NCI-H345 treated with DMSO at 0.1 percent for 48 hours (cell line): ENCODE measurements at regions not wholly inside any gene's neighbourhood (a gene's known extent, or its start where the extent isn't known, plus 50 kb on each side); places are given as distances from the start of the nearest gene placed in this dataset.

ENCODE experiments used
- DNase-seq: peaks from one replicate; lab custom pipeline; 2025; ENCODE audit not compliant: unreplicated experiment; lab: John Stamatoyannopoulos, UW

DNA sequence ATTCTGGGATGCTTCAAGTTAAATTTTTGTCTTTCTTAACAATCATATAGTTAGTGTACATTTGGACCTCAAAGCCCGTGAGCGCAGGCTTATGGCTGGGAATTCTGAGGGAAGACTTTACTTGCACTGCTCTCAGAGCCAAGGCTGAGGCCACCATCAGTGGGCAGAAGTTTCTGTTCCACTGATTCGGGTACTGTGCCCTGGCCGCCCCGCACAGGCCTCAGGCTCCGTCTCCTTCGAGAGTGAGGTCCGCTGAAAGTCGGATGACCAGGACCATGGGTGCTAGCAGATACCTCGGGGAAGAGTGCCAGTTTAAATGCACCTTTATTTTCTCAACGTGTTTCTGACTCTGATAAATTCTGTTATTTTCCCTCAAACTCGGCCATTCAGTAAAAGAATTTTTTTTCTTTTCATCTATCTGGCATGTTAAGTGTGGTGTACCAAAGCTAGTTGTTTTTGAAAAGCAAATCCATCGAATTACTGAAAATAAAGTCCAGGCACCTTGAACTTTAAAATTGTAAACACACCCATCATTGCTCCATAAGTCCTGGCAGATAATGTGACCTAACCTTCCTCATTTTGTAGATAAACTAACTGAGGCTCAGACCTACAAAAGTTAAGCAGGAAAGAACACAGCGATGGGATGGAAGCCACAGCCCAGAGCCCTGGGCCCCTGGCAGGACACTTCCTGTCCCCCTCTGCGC is 126.7 kb downstream of the SOX1 start:
- no peak for DNase-seq

DNA sequence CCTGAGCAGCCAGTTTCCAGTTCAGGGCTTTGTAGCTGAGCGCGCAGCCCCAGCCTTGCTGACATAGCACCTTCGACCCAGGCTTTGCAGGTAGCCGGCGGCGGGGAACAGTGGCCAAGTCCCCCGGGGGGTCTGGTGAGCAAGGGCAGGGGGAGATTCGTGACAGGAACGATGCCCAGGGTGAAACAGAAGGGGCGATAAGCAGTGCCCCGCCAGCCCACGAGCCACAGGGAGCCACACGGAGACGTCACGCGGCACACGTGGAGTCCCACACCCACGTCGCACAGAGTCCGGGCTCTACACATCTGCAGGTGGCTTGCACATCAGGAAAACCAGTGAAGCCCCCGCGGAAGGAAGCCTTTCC is 127.2 kb downstream of the SOX1 start:
- DNase-seq, result no peak

DNA sequence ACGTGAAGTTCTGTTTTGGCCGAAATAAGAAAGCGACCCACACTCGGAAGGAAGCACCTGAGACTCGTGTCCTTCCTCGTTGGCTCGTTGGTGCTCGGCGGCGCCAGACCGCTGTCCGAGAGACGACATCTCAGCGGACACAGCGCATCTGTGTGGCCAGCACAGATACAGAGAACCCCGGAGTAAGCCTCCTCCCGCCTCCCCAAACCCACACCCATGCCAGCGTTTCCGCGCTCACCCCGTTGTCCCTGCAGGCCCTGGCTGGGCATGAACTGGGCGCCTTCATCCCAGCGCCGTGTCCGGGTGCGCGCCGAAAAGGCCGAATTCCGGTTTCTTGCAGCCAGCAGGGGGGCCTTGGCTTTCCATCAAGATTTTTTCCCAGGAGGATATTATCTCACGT is 127.6 kb downstream of the SOX1 start:
- DNase-seq, result no peak

DNA sequence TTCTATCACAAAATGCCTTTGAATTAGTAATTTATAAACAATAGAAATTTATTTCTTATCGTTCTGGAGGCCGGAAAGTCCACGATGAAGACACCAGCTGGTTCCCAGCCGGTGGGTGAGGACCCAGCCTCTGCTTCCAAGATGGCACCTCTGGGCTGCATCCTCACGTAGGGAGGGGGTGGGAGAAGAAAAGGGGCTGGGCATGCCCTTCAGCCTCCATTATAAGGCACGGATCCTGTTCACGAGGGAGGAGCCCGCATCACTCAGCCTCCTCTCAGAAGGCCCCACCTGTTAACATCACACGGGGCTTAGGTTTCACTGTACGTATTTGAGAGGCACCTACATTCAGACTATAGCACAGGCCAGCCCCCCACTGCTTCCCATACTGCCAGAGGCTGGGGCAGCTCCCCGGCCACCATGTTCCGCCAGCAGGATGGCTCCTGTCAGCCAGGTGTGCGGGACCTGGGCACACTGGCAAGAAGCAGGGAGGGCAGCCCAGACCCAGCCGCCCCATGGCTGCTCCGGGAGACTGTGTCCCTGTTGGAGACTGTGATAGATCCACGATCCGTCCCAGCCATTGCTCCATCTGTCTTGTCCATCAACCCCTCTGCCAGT is 131.6 kb downstream of the SOX1 start:
- DNase-seq, result no peak

DNA sequence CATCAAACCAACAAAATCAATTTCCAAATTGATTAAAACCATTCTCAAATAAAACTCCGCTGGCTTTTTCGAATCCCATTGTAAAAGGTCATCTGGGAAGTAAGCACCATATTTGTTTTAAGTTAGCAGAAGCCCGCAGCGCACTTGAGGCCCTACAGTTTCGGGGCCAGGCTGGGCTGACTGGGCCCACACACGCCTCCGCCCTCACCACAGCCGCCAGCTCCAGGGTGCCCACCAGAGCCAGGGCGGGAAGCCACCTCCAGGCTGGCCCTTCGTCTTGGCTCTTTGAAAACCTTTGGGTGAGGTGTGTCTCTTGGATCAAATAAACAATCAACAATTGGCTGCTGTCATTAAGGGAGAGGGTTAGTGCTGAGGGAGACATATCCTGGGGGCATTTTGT is 133.3 kb downstream of the SOX1 start:
- DNase-seq, result no peak

DNA sequence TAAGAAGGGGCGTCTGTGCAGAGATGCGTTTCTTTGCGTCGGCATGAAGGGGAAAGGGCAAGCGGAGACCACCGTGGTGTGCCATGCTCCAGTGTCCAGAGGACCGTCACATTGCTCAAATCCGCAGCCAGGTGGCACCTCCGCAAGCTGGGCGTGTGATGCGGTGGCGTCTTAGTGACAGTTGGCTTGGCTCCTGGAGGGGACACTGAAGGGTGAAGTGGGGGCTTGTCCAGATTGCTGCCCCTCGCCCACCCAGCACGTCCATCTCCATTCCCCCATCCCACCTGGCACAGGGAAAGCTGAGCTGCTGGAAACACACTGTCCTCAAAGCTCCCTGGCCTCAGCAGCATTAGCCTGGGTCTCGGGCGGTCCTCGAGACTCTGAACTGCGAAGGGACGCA is 135.3 kb downstream of the SOX1 start:
- no peak for DNase-seq

DNA sequence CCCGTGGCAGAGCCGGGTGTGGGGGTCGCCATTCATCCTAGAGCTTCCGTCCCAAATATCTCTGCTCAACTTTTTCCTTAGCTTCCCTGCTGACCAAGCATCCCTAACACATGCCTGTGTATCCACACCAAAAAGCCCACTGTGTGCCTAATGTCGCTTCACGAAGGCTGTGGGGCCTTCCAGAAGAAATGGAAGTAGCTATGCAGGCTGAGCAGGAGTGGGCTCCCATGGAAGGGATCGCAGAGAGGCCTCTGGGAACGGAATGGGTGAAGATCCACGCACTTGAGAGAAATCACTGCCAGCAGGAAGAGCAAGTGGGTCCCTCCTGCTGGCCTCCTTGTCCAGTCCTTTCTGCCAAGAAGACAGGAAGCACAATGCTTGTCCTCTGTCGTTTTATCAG is 136.0 kb downstream of the SOX1 start:
- no peak for DNase-seq

DNA sequence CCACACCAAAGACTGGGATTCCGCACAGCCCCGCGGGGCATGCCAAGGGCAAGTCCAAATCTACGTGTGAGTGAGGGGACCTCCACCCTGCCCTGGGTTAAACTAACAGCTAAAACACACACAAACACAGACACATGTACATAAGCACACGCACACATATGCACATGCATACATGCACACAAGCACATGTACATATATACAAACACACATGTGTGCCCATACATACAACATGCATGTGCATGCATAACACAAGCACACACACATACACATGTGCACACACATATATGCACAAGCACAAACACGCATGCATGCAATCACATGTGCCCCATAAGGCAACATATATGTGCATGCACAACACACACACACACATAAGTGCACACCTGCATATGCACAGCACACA is 136.7 kb downstream of the SOX1 start:
- DNase-seq, result no peak

DNA sequence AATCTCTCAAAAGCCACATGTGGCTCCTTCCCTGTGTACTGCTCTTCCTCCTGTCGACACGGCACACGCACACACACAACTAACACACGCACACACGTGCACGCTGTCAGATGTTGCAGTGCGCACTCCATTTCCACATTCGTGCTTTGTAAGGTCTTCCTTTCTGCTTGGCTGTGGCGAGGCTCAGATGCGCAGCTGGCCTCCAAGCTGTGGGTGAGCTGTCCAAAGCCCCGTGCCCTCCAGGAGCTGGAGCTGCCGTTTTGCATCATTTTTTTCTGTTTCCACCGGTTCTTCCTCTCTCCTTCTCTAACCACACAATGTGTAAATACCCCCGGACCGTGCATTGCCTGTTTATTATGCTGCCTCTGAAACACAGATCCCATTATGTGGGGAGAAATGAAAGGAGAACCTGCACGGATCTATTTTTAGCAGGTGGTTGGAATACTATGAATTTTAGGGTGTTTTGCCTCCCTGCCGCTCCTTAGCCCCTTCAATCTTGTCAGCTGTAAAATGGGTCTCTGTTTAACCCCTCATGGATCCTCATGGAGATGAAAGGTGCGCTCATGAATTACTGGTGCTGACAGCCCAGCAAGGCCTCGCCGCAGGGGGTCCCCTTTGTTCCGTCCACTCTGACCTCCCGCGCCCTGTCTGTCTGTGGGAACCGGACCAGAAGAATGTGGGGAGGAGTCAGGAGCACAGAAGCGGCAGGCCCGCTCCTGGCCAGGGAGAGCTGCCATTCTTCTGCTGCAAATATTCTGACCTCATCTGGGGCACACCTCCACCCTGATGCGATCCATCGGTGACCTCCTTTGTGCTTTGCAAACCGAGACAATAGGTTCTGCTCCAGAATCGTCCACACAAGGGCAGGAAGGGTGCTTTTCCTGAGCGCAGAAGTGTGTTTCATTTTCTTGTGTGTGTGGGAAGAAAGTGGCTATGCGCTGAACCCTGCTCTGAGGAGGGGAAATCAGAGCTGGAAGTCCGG is 137.7 kb downstream of the SOX1 start:
- DNase-seq, result no peak

DNA sequence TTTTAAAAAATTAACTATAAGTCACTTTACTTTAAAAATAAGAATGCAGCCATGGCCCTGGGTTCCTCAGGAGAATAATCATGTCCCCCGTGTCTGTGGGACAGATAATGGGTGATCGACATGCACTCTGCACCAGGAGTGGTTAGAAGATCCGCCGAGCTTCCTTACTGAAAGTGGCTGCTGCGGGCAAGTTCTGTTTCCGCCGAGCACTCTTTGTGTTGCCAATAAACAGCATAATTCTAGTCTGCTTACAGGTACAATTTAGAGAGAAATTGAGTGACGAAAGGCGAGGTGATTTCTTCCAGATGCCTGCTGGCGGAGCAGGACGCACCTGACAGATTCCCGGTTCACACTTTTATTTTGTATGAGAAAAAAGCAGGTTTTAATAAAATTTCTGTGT is 139.0 kb downstream of the SOX1 start:
- no peak for DNase-seq

DNA sequence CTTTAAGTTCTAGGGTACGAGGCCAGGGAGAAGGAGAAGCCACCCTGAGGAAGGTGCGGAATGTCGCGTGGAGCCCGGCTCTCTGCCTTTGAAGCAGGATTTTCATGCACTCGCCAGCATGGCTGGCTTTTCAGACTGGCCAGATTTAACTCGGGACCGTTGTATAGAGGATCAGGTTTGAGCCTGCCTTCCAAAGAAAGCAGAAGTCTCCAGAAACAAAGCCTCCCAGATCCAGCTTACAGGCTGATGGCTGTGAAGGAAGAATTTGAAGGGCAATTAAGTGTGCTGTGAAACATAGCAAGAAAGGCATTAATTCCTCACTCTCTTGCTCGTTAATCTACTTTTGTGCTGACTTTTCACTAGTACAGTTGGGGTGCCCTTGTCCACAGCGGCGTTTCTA is 140.2 kb downstream of the SOX1 start:
- no peak for DNase-seq

DNA sequence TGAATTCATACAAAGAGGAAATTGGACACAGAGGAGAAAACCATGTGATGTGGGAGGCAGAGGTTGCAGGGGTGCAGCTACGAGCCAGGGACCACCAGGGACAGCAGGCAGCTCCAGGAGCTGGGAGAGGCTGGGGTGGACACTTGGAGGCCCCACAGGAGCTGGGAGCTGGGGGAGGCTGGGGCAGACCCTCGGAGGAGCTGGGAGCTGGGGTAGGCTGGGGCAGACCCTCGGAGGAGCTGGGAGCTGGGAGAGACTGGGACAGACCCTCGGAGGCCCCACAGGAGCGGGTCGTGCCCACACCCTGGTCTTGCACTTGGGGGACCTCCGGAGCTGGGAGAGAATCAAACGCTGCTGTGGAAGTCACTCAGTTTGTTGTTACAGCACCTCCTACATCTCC is 141.7 kb downstream of the SOX1 start:
- DNase-seq, result no peak

DNA sequence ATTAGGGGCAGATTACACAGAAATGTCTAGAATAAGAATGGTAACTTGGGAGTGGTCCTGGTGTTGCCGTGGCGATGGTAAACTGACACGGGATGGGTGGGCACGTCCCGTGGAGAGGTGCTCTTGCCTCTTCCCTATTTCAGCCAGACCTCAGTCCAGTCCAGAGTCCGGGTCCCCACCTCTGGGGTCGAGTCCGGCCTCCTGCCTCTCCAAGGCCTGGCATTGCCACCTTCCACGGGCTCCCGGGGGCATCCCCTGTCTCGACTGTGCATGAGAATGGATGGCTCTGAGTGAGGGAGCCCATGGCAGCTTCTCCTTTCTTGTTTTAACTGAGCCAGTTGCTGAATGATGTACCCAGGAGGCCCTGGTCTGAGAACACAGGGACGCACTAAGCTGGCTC is 142.3 kb downstream of the SOX1 start:
- no peak for DNase-seq

DNA sequence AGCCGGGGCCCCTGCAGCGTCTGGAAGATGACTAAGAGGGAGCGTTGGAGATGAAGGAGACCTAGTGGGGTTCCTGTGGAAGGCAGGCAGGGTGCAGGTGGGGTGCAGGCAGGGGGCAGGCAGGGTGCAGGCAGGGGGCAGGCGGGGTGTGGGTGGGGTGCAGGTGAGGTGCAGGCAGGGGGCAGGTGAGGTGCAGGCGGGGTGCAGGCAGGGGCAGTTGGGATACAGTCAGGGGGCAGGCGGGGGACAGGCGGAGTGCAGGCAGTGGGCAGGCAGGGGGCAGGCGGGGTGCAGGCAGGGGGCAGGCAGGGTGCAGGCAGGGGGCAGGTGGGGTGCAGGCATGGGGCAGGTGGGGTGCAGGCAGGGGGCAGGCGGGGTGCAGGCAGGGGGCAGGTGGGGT is 142.8 kb downstream of the SOX1 start:
- no peak for DNase-seq

DNA sequence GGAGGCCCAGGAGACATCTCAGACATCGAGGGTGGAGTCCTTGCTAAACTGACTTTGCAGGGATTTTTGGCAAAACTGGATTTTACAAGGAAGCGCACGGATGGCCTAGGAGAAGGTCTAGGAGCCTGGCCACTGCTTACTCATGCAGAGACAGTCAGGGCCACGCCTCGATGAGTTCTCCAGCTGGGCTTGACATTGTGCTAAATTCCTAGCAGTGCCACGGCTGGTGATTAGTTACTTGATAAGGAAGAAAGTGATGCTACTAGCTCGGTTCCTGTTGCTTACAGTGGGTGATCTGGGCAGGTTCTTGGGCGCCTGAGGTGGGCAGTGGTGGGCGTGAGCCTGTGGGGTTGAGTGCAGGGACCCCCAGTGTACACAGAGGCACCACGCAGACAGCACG is 143.4 kb downstream of the SOX1 start:
- DNase-seq, result no peak

DNA sequence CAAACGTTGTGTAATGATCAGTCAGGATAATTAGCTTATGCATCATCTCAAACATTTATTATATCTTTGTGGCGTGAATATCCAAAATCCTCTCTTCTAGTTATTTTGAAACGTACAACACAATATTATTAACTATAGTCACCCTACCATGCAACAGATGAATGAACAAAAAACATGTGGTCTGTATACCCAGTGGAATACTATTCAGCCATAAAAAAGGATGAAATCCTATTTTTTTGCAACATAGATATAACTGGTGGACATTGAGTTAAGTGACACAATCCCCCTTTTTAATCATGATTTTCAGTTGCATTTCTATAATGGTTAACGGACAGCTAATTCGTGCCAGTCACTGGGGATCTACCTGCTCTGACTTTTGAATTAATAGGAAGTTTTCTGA is 145.6 kb downstream of the SOX1 start:
- DNase-seq, result no peak

DNA sequence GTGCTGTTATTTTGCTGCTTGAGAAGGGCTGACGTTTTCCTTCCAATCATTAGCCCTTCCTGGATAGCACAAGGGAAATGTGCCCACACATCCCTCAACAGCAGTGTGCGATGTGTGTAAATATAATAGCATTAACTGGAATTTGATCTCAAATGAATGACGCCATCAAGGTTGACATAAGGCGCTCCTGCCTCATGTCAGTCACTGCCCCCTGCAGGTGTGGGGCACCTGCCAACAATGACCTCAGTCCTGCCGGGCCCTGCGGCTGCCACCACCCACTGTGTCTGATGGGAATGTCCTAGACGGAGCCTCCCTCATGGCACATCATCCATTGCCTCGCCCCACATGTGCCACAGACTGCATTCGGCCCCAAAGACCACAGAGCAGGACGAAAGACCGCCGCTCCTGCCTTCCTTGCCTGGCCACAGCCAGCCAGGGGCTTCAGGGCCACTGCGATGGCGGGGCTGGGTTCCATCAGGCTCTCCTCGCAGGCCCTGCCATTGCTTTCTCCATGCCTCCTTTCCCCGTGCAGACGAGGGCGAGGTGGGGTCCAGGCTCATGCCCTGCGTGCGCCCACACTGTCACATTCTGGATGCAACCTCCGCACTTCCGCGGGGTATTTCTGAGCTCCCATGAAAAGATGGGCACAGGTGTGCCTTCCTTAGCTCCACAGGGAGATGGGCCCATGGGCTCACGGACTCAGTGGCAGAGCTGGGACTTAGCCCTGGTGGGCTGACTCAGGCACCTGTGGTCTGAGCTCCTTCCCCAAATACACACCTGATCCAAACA is 146.7 kb downstream of the SOX1 start:
- peak; percentile 50 for DNase-seq

DNA sequence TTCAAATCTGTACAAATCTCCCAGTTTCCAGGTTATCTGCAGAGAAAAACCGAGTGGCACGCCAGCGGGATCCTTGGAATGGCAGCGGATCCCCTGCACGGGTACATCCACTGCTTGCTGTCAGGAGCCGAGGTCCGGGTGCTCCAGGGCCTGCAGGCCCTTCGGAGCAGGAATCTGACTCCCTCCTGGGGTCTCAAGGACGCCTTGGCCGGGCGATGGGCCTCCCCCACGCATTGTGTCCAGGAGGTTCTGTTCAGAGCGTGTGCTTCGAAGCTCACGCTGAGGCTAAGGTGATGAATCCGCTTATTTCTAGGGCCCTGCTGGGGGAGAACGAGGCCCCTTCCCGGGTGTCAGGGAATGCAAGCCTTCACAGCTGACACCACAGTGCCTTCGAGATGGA is 148.9 kb downstream of the SOX1 start:
- DNase-seq, result no peak

DNA sequence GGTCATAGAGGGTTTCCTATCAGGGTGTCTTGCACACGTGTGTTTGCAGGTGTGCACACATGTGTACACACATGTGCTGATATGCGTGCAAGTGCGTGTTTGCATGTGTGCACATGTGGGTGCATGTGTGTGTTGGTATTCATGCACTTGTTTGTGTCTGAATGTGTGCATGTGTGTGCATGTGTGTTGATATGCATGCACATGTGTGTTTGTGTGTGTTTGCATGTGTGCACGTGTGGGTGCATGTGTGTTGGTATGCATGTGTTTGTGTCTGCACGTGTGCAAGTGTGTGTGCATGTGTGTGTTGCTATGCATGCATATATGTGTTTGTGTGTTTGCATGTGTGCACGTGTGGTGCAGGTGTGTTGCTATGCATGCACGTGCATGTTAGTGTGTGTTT is 150.5 kb downstream of the SOX1 start:
- DNase-seq, result no peak

DNA sequence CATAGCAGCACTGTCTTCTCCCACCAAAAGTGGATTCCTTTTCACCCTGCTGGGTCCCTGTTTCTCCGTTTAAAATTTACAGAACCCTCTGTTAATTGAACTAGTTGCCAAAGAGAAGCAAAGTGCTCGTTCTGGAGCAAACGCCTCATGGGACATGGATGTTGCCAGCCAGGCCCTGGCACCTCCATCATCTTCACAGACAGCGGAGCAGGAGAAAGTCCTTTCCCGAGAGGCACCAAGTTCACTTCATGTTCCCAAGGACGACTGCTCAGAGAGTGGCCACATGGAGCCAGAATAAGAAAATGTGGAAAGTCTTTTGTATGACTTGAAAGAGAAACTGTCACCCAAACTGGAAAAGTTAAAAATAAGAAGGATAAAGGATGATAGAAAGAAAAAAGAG is 151.5 kb downstream of the SOX1 start:
- no peak for DNase-seq

DNA sequence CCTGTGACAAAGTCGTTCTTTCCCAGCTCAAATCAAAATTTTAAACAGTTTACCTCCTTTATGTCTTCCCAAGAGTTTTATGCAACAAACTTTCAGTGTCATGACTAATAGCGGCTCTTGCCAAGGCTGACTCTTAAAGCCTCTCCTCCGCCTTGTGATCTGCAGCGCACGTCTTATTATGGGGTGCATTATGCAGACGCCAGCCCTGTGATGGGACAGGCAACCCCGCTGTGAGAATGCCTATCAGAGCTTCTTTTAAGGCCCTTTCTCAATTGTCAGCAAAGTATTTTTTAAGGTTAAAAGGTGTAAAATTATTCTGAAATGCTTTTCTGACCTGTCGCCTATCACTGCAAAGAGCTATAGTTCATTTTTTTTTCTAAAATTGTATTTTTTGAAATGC is 152.8 kb downstream of the SOX1 start:
- DNase-seq, result no peak
